Mesothelial cell of epicardium (in vitro differentiated cells): ENCODE measurements at regions not wholly inside any gene's neighbourhood (a gene's known extent, or its start where the extent isn't known, plus 50 kb on each side); places are given as distances from the start of the nearest gene placed in this dataset.

Experiments
- DNase-seq, 2 experiments: peaks; one replicate each; pipeline ENCODE4 v3.0.0; 2021; ENCODE audit warnings: low spot score in 2 of 2; ENCODE audit not compliant: unreplicated experiment in 2 of 2
- H3K27ac Mint-ChIP-seq: 2 replicates; pipeline ENCODE4 v1.8.0; 2021; ENCODE audit warnings: mixed read lengths
- H3K27me3 Mint-ChIP-seq: 2 replicates; pipeline ENCODE4 v1.8.0; 2021; ENCODE audit warnings: low read depth, mixed read lengths
- H3K36me3 Mint-ChIP-seq: 2 replicates; pipeline ENCODE4 v1.8.0; 2021; ENCODE audit warnings: mixed read lengths
- H3K4me1 Mint-ChIP-seq: 2 replicates; pipeline ENCODE4 v1.8.0; 2021; ENCODE audit warnings: mixed read lengths
- H3K4me3 Mint-ChIP-seq: 2 replicates; pipeline ENCODE4 v1.8.0; 2021; ENCODE audit warnings: mild to moderate bottlenecking, moderate library complexity, mixed read lengths
- H3K9me3 Mint-ChIP-seq: 2 replicates; pipeline ENCODE4 v1.8.0; 2021; ENCODE audit warnings: mixed read lengths
- TF ChIP-seq, protein P1 (sequence below): fragments of 200-600 bp; sonication (generic); IDR thresholded peaks from one replicate; pipeline ENCODE4 v1.5.0; 2021; ENCODE audit warnings: antibody characterized with exemption; ENCODE audit not compliant: unreplicated experiment

DNA sequence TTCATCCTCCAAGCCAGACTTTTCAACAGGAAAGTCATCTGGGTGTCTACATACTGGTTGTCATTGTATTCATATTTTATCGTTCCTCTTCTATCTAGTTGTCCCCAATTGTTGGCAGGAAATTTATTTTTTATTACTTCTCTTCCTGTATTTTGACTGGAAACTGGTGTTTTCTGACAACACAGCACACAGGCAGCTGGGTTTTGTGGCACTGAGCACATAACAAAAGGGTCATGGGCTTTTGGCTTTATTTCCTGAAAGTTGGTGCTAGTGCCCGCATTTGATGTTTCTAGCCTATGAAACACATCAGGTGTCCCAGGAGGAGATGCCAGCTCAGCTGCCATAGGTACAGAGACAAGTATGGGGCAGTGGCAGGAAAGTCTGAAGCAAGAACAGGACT, 126.4 kb downstream of the TMEM17 start:
- Mint-ChIP-seq H3K36me3 (no peaks in the 10 kb centered on the region), H3K27me3 (no peaks in the 10 kb centered on the region), H3K4me1 (peaks cover 17% of the 10 kb centered on the region), H3K4me3 (no peak overlapping the region), H3K27ac (no peak overlapping the region), H3K9me3 (peaks cover 11% of the 10 kb centered on the region)
- TF ChIP-seq, protein P1, sequence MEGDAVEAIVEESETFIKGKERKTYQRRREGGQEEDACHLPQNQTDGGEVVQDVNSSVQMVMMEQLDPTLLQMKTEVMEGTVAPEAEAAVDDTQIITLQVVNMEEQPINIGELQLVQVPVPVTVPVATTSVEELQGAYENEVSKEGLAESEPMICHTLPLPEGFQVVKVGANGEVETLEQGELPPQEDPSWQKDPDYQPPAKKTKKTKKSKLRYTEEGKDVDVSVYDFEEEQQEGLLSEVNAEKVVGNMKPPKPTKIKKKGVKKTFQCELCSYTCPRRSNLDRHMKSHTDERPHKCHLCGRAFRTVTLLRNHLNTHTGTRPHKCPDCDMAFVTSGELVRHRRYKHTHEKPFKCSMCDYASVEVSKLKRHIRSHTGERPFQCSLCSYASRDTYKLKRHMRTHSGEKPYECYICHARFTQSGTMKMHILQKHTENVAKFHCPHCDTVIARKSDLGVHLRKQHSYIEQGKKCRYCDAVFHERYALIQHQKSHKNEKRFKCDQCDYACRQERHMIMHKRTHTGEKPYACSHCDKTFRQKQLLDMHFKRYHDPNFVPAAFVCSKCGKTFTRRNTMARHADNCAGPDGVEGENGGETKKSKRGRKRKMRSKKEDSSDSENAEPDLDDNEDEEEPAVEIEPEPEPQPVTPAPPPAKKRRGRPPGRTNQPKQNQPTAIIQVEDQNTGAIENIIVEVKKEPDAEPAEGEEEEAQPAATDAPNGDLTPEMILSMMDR: no peak
- DNase-seq: no peak

DNA sequence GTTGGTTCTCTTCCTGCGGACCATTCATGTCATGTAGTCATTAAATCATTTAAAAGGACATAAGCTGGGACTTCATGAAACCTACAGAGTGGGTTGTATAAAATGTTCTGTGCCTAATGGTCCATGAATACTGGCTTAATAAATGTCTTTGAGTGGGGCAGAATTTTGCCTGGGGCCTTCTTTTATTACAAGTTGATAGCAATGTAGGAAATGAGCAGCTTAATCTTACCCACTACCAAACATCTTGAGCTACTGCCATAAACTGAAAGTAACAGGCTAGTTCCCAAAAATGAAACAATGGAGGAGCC, 130.9 kb downstream of the TMEM17 start:
- no peak for DNase-seq
- Mint-ChIP-seq H3K27ac (no peak overlapping the region), H3K27me3 (no peaks in the 10 kb centered on the region), H3K4me3 (no peak overlapping the region), H3K9me3 (peaks cover 15% of the 10 kb centered on the region), H3K4me1 (no peaks in the 10 kb centered on the region), H3K36me3 (peaks cover 6% of the 10 kb centered on the region)
- TF ChIP-seq, protein P1: no peak

DNA sequence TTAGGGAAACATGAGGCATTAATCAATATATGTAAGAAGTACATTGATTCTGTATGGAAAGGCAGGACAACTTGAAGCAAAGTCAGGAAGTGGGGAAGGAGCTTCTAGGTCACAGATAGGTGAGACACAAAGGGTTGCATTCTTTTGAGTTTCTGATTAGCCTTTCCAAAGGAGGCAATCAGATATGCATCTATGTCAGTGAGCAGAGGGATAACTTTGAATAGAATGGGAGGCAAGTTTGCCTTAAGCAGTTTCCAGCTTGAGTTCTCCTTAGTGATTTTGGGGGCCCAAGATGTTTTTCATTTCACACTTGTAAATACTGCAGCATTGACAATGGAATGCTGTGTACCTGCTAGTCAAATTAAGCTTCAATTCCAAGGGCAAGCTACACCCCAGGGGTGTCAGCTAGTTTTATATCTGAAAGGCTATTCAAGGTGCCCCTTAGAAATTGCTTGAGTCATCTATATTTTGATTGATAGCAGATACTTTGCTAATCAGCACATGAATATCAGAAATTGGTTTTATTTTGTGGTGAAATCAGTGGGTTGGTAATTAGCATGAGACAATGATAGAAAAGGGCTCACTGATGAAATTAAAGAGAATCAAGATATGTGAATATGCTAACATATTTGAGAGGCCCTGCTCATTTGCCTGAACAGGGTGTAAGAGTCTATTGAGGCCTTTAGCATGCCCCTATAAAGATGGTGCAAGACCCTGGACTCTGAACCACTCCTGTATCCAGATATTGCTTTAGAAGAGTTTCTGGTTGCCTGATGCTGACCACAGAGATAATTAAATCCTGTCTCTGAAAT, 131.5 kb downstream of the TMEM17 start:
- Mint-ChIP-seq H3K36me3 (peaks cover 6% of the 10 kb centered on the region), H3K4me1 (no peaks in the 10 kb centered on the region), H3K27me3 (no peaks in the 10 kb centered on the region), H3K27ac (no peak overlapping the region), H3K4me3 (no peak overlapping the region), H3K9me3 (peaks cover 15% of the 10 kb centered on the region)
- DNase-seq: no peak
- TF ChIP-seq, protein P1: no peak

DNA sequence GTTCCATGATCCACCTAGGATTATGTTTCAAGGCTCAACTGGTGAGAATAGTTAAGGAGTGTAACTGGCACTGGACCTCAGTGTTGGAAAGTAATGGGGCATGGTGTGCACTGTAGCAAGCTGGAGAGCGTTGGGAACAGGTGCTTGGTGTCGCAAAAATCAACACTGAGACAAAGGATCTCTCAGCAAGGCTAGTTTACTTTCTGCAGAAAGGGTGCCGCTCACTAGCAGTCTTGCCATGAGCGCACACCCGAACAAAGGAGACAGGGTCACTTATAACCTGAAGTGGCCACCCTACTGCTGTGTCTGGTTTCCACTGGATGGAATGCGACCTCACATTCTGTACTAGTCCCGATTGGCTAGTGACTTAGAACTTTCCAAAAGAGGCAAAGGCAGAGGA, 133.2 kb downstream of the TMEM17 start:
- Mint-ChIP-seq H3K9me3 (peaks cover 15% of the 10 kb centered on the region), H3K36me3 (peaks cover 6% of the 10 kb centered on the region), H3K27ac (no peak overlapping the region), H3K4me3 (no peak overlapping the region), H3K27me3 (no peaks in the 10 kb centered on the region), H3K4me1 (no peaks in the 10 kb centered on the region)
- no peak for DNase-seq
- TF ChIP-seq, protein P1: no peak

DNA sequence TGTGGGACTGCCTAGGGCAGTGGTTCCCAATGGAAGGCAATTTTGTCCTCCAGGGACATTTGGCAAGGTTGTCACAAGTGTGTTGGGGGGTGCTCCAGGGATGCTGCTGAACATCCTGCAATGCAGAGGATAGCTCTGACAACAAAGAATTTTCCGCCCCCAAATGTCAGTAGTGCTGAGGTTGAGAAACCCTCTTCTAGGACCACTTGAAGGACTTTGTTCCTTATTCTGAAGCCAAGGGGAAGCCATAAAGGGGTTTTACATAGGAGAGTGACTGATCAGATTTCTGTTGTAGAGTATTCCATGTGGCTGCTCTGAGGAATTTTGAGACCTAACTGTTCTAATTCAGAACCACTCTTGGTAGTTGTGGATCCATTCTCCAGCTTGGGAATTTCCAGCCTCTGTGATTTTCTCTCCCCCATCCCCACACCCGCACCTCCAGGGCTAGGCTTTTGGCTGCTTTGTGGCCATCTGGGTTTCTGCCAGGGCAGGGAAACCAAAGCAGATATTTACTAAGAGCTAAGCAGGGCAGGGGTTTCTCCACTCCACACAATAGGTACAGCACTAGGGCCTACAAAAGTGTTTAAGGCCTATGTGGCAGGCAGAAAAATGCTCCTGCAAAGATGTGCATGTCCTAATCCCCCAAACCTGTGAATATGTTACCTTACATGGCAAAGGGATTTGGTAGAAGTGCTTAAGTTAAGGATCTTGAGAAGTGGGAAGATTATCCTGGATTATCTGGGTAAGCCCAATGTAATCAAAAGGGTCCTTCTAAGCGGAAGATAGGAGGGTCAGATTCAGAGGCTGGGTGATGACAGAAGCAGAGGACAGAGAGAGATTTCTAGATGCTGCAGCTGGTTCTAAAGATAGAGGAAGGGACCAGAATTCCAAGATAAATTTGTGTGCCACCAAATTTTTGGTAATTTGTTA, 135.4 kb downstream of the TMEM17 start:
- Mint-ChIP-seq H3K4me3 (no peak overlapping the region), H3K27me3 (no peaks in the 10 kb centered on the region), H3K36me3 (peaks cover 6% of the 10 kb centered on the region), H3K9me3 (peaks cover 9% of the 10 kb centered on the region), H3K27ac (no peak overlapping the region), H3K4me1 (no peaks in the 10 kb centered on the region)
- TF ChIP-seq, protein P1: no peak
- no peak for DNase-seq
